ENCODE measurements at regions not wholly inside any gene's neighbourhood (a gene's known extent, or its start where the extent isn't known, plus 50 kb on each side); places are given as distances from the start of the nearest gene placed in this dataset.

GRCh38 chr5:117486261-117486660 lies 911.6 kb upstream of the SEMA6A start:
- TF ChIP-seq CTCF (IDR thresholded peaks at IDR 0.05; ENCODE audit: low read length) (no peak), EZH2 (optimal IDR thresholded peaks at IDR 0.05; ENCODE audit: low read depth, low read length) (no peak), EZH2phosphoT487 (IDR thresholded peaks at IDR 0.05; ENCODE audit: low read length) (no peak)
